ENCODE measurements at regions not wholly inside any gene's neighbourhood (a gene's known extent, or its start where the extent isn't known, plus 50 kb on each side); places are given as distances from the start of the nearest gene placed in this dataset.

GRCh38 chr9:76559286-76559685, 100.3 kb downstream of the GCNT1 start:
- H3K4me1 ChIP-seq (ENCODE audit: insufficient read depth, low read length) = no peaks in the 10 kb centered on the region
- Mint-ChIP-seq H3K4me3 (no peak overlapping the region), H3K27ac (no peak overlapping the region), H3K36me3 (ENCODE audit: insufficient read depth in 1 of 3, low read depth in 3 of 3) (0 out of 7 replicates have a peak, but pooled peaks cover 0 to 4% (median 0%) of the 10 kb centered on the region in 3 experiments), H3K9me3 (peaks cover 0 to 5% of the 10 kb centered on the region in 2 experiments; a peak in 3 of 5 replicates), H3K4me1 (peaks cover 23 to 26% of the 10 kb centered on the region in 2 experiments), H3K27me3 (ENCODE audit: low read depth) (no peaks in the 10 kb centered on the region)
- H4K20me1 ChIP-seq (ENCODE audit: control insufficient read depth, insufficient read depth, insufficient read length) = no peaks in the 10 kb centered on the region
- no peaks in the 10 kb centered on the region for H3K9me3 ChIP-seq (ENCODE audit: control insufficient read depth, low read depth, low read length)
- H2BK15ac ChIP-seq (ENCODE audit: low read depth, low read length) = no peak overlapping the region
- H2AFZ ChIP-seq (ENCODE audit: low read length) = no peak overlapping the region
- no peak overlapping the region for H3K14ac ChIP-seq (ENCODE audit: insufficient read depth, low read length)
- H3K27ac ChIP-seq (ENCODE audit: insufficient read length, low read depth, low read length) = no peak overlapping the region
- no peak overlapping the region for H3K4me2 ChIP-seq (ENCODE audit: insufficient read depth, insufficient read length, low read length)
- no peaks in the 10 kb centered on the region for H3K23me2 ChIP-seq (ENCODE audit: insufficient read length, low read depth, low read length, poor library complexity, severe bottlenecking)
- no peak overlapping the region for H3K56ac ChIP-seq (ENCODE audit: insufficient read length, low read depth, low read length)
- H4K5ac ChIP-seq (ENCODE audit: insufficient read length, low read depth, low read length) = no peak overlapping the region
- H2BK120ac ChIP-seq (ENCODE audit: low read depth, low read length, poor library complexity, severe bottlenecking) = no peak overlapping the region
- no peak overlapping the region for H3T11ph ChIP-seq (ENCODE audit: low read length)
- H2BK5ac ChIP-seq (ENCODE audit: insufficient read length, low read length) = no peak overlapping the region
- no peak overlapping the region for H2AK5ac ChIP-seq (ENCODE audit: insufficient read length, low read length)
- no peaks in the 10 kb centered on the region for H3K79me1 ChIP-seq (ENCODE audit: insufficient read depth, low read depth, low read length, poor library complexity, severe bottlenecking)
- no peak overlapping the region for H3K23ac ChIP-seq (ENCODE audit: insufficient read length, low read depth, low read length)
- H4K8ac ChIP-seq (replicated peaks; ENCODE audit: insufficient read length, low read depth, low read length) = no peak overlapping the region
- no peak overlapping the region for H3K9ac ChIP-seq (ENCODE audit: extremely low read depth, insufficient read length, low read length)
- no peak overlapping the region for H3K4ac ChIP-seq (ENCODE audit: low read depth, low read length)
- no peak for TF ChIP-seq CTCF (conservative IDR thresholded peaks at IDR 0.05)
- H2BK20ac ChIP-seq (ENCODE audit: low read depth, low read length, poor library complexity, severe bottlenecking) = no peak overlapping the region
- DNase-seq = no peak
- H3K27me3 ChIP-seq (ENCODE audit: insufficient read depth, low read length) = no peaks in the 10 kb centered on the region
- H3K79me2 ChIP-seq (ENCODE audit: insufficient read depth, low read length) = no peaks in the 10 kb centered on the region
- no peak overlapping the region for H2BK12ac ChIP-seq (ENCODE audit: insufficient read length, low read depth, low read length)
- H3K18ac ChIP-seq (ENCODE audit: insufficient read length, low read depth, low read length) = no peak overlapping the region
- no peak overlapping the region for H4K91ac ChIP-seq (ENCODE audit: insufficient read length, low read depth, low read length)

Data from H9 (cell line).